ENCODE measurements at regions not wholly inside any gene's neighbourhood (a gene's known extent, or its start where the extent isn't known, plus 50 kb on each side); places are given as distances from the start of the nearest gene placed in this dataset.

DNA sequence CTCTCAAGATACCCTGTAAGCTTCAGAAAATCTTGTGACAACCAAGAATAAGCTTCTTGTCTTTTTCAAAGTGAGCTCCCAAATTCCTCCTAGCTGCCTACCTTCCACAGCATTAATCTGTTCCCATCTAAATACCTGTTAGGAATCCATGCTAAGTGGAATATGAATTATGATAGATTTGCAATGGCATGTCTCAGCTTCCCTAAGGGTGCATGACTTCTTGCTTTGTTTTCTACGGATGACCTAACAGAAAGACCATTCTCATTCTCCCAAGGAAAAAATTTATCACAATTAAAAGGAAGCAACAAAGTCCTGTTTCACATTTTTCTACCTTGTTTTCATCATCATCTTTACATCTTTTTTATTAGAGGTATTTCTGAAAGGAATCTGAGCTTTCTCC, 532.7 kb downstream of the GRXCR1 start:
- Histone ChIP-seq H3K27ac (no peak overlapping the region), H3K4me1 (no peaks in the 10 kb centered on the region), H3K4me3 (no peak overlapping the region), H3K27me3 (no peaks in the 10 kb centered on the region), H3K9me3 (no peaks in the 10 kb centered on the region), H3K36me3 (no peaks in the 10 kb centered on the region)
- no peak for ATAC-seq (ENCODE audit: low FRiP score in 2 of 2)
- 83 to 93% methylated on average over 1 of the region's 1 CpG for WGBS, 2 donors
- no peak for DNase-seq
- TF ChIP-seq EP300 (IDR thresholded peaks at IDR 0.05): no peak
- TF ChIP-seq, protein P1, sequence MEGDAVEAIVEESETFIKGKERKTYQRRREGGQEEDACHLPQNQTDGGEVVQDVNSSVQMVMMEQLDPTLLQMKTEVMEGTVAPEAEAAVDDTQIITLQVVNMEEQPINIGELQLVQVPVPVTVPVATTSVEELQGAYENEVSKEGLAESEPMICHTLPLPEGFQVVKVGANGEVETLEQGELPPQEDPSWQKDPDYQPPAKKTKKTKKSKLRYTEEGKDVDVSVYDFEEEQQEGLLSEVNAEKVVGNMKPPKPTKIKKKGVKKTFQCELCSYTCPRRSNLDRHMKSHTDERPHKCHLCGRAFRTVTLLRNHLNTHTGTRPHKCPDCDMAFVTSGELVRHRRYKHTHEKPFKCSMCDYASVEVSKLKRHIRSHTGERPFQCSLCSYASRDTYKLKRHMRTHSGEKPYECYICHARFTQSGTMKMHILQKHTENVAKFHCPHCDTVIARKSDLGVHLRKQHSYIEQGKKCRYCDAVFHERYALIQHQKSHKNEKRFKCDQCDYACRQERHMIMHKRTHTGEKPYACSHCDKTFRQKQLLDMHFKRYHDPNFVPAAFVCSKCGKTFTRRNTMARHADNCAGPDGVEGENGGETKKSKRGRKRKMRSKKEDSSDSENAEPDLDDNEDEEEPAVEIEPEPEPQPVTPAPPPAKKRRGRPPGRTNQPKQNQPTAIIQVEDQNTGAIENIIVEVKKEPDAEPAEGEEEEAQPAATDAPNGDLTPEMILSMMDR (IDR thresholded peaks at IDR 0.05): no peak
- no peak for TF ChIP-seq POLR2A (IDR thresholded peaks at IDR 0.05)
- no peak for TF ChIP-seq POLR2AphosphoS5 (IDR thresholded peaks at IDR 0.05)

DNA sequence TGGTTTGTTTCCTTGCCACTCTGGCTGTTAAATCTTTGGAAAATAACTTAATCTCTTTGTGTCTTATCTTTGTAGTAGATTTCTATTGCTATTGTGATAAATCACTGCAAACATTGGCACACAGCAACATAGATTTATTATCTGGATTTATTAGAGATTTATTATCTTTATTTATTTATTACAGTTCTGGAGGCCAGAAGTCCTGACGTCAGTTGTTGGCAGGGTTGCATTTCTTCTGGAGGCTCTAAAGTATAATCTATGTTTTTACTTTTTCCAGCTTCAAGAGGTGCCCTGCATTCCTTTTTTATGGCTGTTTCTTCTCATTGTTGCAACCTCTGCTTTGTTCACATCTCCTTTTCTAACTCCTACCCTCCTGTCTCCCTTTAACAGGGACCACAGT, 542.8 kb downstream of the GRXCR1 start:
- no peaks in the 10 kb centered on the region for H3K4me1 ChIP-seq
- H3K4me3 ChIP-seq: no peak overlapping the region
- ATAC-seq (ENCODE audit: low FRiP score in 2 of 2) (no peak), DNase-seq (no peak)
- H3K36me3 ChIP-seq: no peaks in the 10 kb centered on the region
- no peak overlapping the region for H3K27ac ChIP-seq
- WGBS, 2 donors: 71 to 86% methylated on average over 1 of the region's 1 CpG
- TF ChIP-seq POLR2AphosphoS5 (IDR thresholded peaks at IDR 0.05) (no peak), EP300 (IDR thresholded peaks at IDR 0.05) (no peak), POLR2A (IDR thresholded peaks at IDR 0.05) (no peak)
- TF ChIP-seq, protein P1 (IDR thresholded peaks at IDR 0.05): no peak
- no peaks in the 10 kb centered on the region for H3K27me3 ChIP-seq
- H3K9me3 ChIP-seq: peaks cover 0 to 8% (median 2%) of the 10 kb centered on the region in 4 donors

DNA sequence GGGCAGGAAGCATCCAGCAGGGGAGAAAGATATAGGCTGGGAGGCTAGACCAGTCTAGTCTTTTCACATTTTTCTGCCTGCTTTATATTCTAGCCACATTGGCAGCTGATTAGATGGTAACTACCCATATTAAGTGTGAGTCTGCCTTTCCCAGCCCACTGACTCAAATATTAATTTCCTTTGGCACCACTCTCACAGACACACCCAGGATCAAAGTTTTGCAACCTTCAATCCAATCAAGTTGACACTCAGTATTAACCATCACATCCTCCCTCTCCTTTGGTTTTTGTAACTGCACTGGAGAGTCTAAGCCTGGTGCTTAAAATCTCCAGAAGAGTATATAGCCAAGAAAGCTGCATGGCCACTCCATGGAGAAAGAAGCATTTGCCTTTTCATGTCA, 560.4 kb downstream of the GRXCR1 start:
- no peak for ATAC-seq (ENCODE audit: low FRiP score in 2 of 2)
- no peak for DNase-seq
- TF ChIP-seq POLR2AphosphoS5 (IDR thresholded peaks at IDR 0.05) (no peak), EP300 (IDR thresholded peaks at IDR 0.05) (no peak), POLR2A (IDR thresholded peaks at IDR 0.05) (no peak)
- TF ChIP-seq, protein P1 (IDR thresholded peaks at IDR 0.05): no peak

DNA sequence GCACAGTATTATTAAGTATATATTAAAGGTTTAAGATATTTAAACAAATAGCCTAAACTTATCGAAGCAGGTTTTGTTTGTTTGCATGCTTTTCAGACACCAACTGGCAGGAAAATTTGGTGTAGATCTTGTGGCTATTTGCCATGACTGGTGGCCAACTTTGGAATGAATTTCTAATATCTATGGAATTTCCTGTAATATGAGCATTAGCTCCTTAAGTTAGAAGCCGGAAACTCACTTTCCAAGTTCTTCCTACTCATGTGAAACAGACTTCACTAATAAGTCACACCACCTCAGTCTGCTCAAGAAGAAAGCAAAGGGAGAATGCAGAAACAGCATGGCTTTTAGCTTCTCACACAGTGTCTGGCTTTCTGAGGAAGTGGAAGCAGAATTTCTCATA, 563.9 kb downstream of the GRXCR1 start:
- H3K9me3 ChIP-seq: no peaks in the 10 kb centered on the region
- TF ChIP-seq, protein P1 (IDR thresholded peaks at IDR 0.05): no peak
- TF ChIP-seq POLR2A (IDR thresholded peaks at IDR 0.05): no peak
- TF ChIP-seq EP300 (IDR thresholded peaks at IDR 0.05): no peak
- no peak for TF ChIP-seq POLR2AphosphoS5 (IDR thresholded peaks at IDR 0.05)
- H3K36me3 ChIP-seq: no peaks in the 10 kb centered on the region
- no peak overlapping the region for H3K4me3 ChIP-seq
- no peaks in the 10 kb centered on the region for H3K27me3 ChIP-seq
- 66 to 75% methylated on average over 2 of the region's 2 CpGs for WGBS, 2 donors
- no peaks in the 10 kb centered on the region for H3K4me1 ChIP-seq
- no peak overlapping the region for H3K27ac ChIP-seq
- ATAC-seq (ENCODE audit: low FRiP score in 2 of 2): no peak
- DNase-seq: no peak

More for the DNA sequence above, 560.4 kb downstream of the GRXCR1 start:
- Histone ChIP-seq H3K27me3 (no peaks in the 10 kb centered on the region), H3K4me1 (no peaks in the 10 kb centered on the region), H3K9me3 (no peaks in the 10 kb centered on the region), H3K27ac (no peak overlapping the region), H3K4me3 (no peak overlapping the region), H3K36me3 (no peaks in the 10 kb centered on the region)

DNA sequence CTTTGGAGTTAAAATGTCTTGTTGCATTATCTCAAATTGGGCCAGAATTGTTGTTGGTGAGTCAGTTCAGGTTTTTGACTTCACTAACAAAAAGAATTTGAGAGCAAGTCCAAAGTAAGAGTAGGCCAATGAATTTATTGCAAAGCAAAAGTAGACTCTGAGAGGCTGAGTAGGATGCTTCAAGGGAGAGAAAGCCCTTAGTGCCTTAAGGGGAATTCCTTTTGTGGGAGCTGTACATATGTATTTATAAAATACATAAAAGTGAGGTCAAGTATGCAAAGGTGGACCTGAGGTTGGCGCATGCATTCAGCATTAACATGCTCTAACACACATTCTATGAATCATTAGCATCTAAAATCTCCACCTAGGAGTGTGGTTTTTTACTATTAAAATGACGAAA, 565.4 kb downstream of the GRXCR1 start:
- no peaks in the 10 kb centered on the region for H3K27me3 ChIP-seq
- DNase-seq: no peak
- ATAC-seq (ENCODE audit: low FRiP score in 2 of 2): no peak
- H3K9me3 ChIP-seq: no peaks in the 10 kb centered on the region
- TF ChIP-seq EP300 (IDR thresholded peaks at IDR 0.05) (no peak), POLR2AphosphoS5 (IDR thresholded peaks at IDR 0.05) (no peak), POLR2A (IDR thresholded peaks at IDR 0.05) (no peak)
- H3K4me1 ChIP-seq: no peaks in the 10 kb centered on the region
- no peak overlapping the region for H3K4me3 ChIP-seq
- H3K36me3 ChIP-seq: no peaks in the 10 kb centered on the region
- H3K27ac ChIP-seq: no peak overlapping the region
- WGBS, 2 donors: 54 to 75% methylated on average over 2 of the region's 2 CpGs
